RKO (cell line): ENCODE measurements at regions not wholly inside any gene's neighbourhood (a gene's known extent, or its start where the extent isn't known, plus 50 kb on each side); places are given as distances from the start of the nearest gene placed in this dataset.

Source experiments
- DNase-seq: peaks from one replicate; pipeline ENCODE4 v3.0.0-alpha.2; 2016; ENCODE audit warnings: low spot score

GRCh38 chr3:104849070-104849469 lies 517.6 kb upstream of the ALCAM start:
- DNase-seq: no peak

- no peak for DNase-seq
Observed at GRCh38 chr3:104854468-104854867, 512.2 kb upstream of the ALCAM start.

GRCh38 chr3:104855702-104856101 lies 511.0 kb upstream of the ALCAM start:
- DNase-seq: no peak

GRCh38 chr3:104856741-104857140 lies 510.0 kb upstream of the ALCAM start:
- DNase-seq: no peak

- DNase-seq: no peak
Observed at GRCh38 chr3:104868291-104868690, 498.4 kb upstream of the ALCAM start.

- DNase-seq: no peak
Observed at GRCh38 chr3:104870276-104870675, 496.4 kb upstream of the ALCAM start.

GRCh38 chr3:104873331-104873730 lies 493.4 kb upstream of the ALCAM start:
- no peak for DNase-seq

GRCh38 chr3:104878395-104878794 lies 488.3 kb upstream of the ALCAM start:
- DNase-seq: no peak

GRCh38 chr3:104879919-104880318 lies 486.8 kb upstream of the ALCAM start:
- no peak for DNase-seq

GRCh38 chr3:104885214-104885814 lies 481.4 kb upstream of the ALCAM start:
- DNase-seq: no peak

- DNase-seq: no peak
Observed at GRCh38 chr3:104886220-104886995, 480.3 kb upstream of the ALCAM start.

- DNase-seq: no peak
Observed at GRCh38 chr3:104887069-104887468, 479.6 kb upstream of the ALCAM start.

- DNase-seq: no peak
Observed at GRCh38 chr3:104887619-104888018, 479.1 kb upstream of the ALCAM start.

- DNase-seq: no peak
Observed at GRCh38 chr3:104892044-104892443, 474.7 kb upstream of the ALCAM start.

GRCh38 chr3:104896624-104897023 lies 470.1 kb upstream of the ALCAM start:
- DNase-seq: no peak

- DNase-seq: no peak
Observed at GRCh38 chr3:104901396-104901795, 465.3 kb upstream of the ALCAM start.

- no peak for DNase-seq
Observed at GRCh38 chr3:104903064-104903463, 463.6 kb upstream of the ALCAM start.

- no peak for DNase-seq
Observed at GRCh38 chr3:104906001-104906639, 460.6 kb upstream of the ALCAM start.

GRCh38 chr3:104907507-104907906 lies 459.2 kb upstream of the ALCAM start:
- peak; percentile 72 for DNase-seq

GRCh38 chr3:104908761-104909160 lies 457.9 kb upstream of the ALCAM start:
- no peak for DNase-seq

GRCh38 chr3:104909198-104909597 lies 457.5 kb upstream of the ALCAM start:
- no peak for DNase-seq

- DNase-seq: no peak
Observed at GRCh38 chr3:104909721-104910120, 457.0 kb upstream of the ALCAM start.

GRCh38 chr3:104911376-104911775 lies 455.3 kb upstream of the ALCAM start:
- DNase-seq: no peak
